ENCODE measurements at regions not wholly inside any gene's neighbourhood (a gene's known extent, or its start where the extent isn't known, plus 50 kb on each side); places are given as distances from the start of the nearest gene placed in this dataset.

GRCh38 chr6:95231416-95231815 lies 345.9 kb upstream of the MANEA start:
- TF ChIP-seq, protein P1, sequence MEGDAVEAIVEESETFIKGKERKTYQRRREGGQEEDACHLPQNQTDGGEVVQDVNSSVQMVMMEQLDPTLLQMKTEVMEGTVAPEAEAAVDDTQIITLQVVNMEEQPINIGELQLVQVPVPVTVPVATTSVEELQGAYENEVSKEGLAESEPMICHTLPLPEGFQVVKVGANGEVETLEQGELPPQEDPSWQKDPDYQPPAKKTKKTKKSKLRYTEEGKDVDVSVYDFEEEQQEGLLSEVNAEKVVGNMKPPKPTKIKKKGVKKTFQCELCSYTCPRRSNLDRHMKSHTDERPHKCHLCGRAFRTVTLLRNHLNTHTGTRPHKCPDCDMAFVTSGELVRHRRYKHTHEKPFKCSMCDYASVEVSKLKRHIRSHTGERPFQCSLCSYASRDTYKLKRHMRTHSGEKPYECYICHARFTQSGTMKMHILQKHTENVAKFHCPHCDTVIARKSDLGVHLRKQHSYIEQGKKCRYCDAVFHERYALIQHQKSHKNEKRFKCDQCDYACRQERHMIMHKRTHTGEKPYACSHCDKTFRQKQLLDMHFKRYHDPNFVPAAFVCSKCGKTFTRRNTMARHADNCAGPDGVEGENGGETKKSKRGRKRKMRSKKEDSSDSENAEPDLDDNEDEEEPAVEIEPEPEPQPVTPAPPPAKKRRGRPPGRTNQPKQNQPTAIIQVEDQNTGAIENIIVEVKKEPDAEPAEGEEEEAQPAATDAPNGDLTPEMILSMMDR (IDR thresholded peaks at IDR 0.05): no peak
- no peak for TF ChIP-seq POLR2A (IDR thresholded peaks at IDR 0.05)
